K562 (cell line): ENCODE measurements at regions not wholly inside any gene's neighbourhood (a gene's known extent, or its start where the extent isn't known, plus 50 kb on each side); places are given as distances from the start of the nearest gene placed in this dataset.

ENCODE experiments used
- ATAC-seq: fragments of 200-7000 bp; cut with Tn5 transposase; 3 replicates; pipeline ENCODE4 v1.9.1; 2020; ENCODE audit warnings: moderate library complexity
- BruUV-seq: library from RNA; stranded (reverse); fragments of 400-500 nt; replicated peaks from 2 replicates; lab custom pipeline; 2021; lab: Mats Ljungman, UMichigan
- CTCF ChIA-PET: fragments of 300-600 bp; formaldehyde crosslinking; extraction: SDS; loops from one replicate; lab custom pipeline; 2021; ENCODE audit warnings: low intra/inter-chr PET ratio; lab: Yijun Ruan, JAX
- POLR2A ChIA-PET: fragments of 300-600, 350-650 bp; sonication (Branson Sonifier 250); formaldehyde crosslinking; extraction: SDS; loops from one replicate; lab custom pipeline; 2021; ENCODE audit warnings: antibody characterized with exemption, inconsistent platforms; lab: Yijun Ruan, JAX
- DNase-seq, 4 experiments: peaks; one replicate each; pipeline versions ENCODE4 v3.0.0 to v3.0.0-alpha.2; 2011 to 2018; ENCODE audit warnings: low spot score in 3 of 4, mixed read lengths in 3 of 4; ENCODE audit errors: extremely low read depth in 1 of 4
- FAIRE-seq: peaks from 2 replicates; lab custom pipeline; 2011; peaks lifted over from hg19 to GRCh38; lab: Jason Lieb, UNC
- H2AFZ ChIP-seq: 2 replicates; pipeline ENCODE4 v1.6.0; 2011; ENCODE audit warnings: low read depth, low read length, control low read depth, inconsistent platforms
- H3K27ac ChIP-seq: fragments of 200-600 bp; 3 replicates; pipeline ENCODE4 v1.8.0; 2011; ENCODE audit warnings: low read depth, mild to moderate bottlenecking, control low read depth, inconsistent platforms, low read length, moderate library complexity, mixed read lengths; ENCODE audit errors: extremely low read depth
- H3K27me3 ChIP-seq, 2 experiments: fragments of 300-600 bp in 1 of 2; 2 replicates in 1 of 2; 3 replicates in 1 of 2; pipeline versions ENCODE4 v1.6.0 to v1.8.0; 2011; ENCODE audit warnings: inconsistent platforms in 2 of 2, low read length in 2 of 2, mild to moderate bottlenecking in 1 of 2, mixed read lengths in 1 of 2, moderate library complexity in 1 of 2; ENCODE audit not compliant: control insufficient read depth in 2 of 2, insufficient read depth in 2 of 2
- H3K36me3 ChIP-seq: fragments of 300-600 bp; 3 replicates; pipeline ENCODE4 v1.8.0; 2011; ENCODE audit warnings: mild to moderate bottlenecking, low read length, inconsistent platforms; ENCODE audit not compliant: control insufficient read depth, insufficient read depth
- H3K4me1 ChIP-seq, 2 experiments: fragments of 200-600 bp in 1 of 2; replicated peaks in 1 of 2; 2 replicates in 1 of 2; 3 replicates in 1 of 2; pipeline versions ENCODE4 v1.5.1 to v1.8.0; 2011; ENCODE audit warnings: inconsistent platforms in 2 of 2, low read length in 2 of 2, mild to moderate bottlenecking in 1 of 2, mixed read lengths in 1 of 2, moderate library complexity in 1 of 2; ENCODE audit not compliant: control insufficient read depth in 2 of 2, insufficient read depth in 2 of 2
- H3K4me2 ChIP-seq: 2 replicates; pipeline ENCODE4 v1.6.1; 2011; ENCODE audit warnings: low read length, control low read depth, inconsistent platforms, mixed read lengths; ENCODE audit not compliant: insufficient read depth
- H3K4me3 ChIP-seq: fragments of 200-600 bp; sonication (generic), shearing (Covaris generic); 2 replicates; pipeline ENCODE4 v1.5.1; 2016; ENCODE audit warnings: control low read depth, inconsistent platforms
- H3K79me2 ChIP-seq: fragments of 200-600 bp; 3 replicates; pipeline ENCODE4 v1.8.0; 2011; ENCODE audit warnings: low read length, inconsistent platforms; ENCODE audit not compliant: control insufficient read depth, insufficient read depth
- H3K9ac ChIP-seq, 2 experiments: 2 replicates each; pipeline versions ENCODE4 v1.6.0 to v1.6.1; 2011; ENCODE audit warnings: low read depth in 2 of 2, low read length in 2 of 2, control low read depth in 1 of 2, inconsistent platforms in 1 of 2, mild to moderate bottlenecking in 1 of 2, mixed read lengths in 1 of 2; ENCODE audit not compliant: insufficient read depth in 1 of 2
- H3K9me1 ChIP-seq: one replicate; pipeline ENCODE4 v1.6.0; 2011; ENCODE audit warnings: inconsistent platforms, mild to moderate bottlenecking, low read length, moderate library complexity; ENCODE audit not compliant: control insufficient read depth, insufficient read depth
- H3K9me3 ChIP-seq: replicated peaks from 2 replicates; pipeline ENCODE4 v1.5.1; 2011; ENCODE audit warnings: low read depth, low read length, inconsistent platforms; ENCODE audit not compliant: control insufficient read depth, insufficient read depth
- H4K20me1 ChIP-seq: replicated peaks from 2 replicates; pipeline ENCODE4 v1.6.1; 2011; ENCODE audit warnings: low read length, inconsistent platforms, mixed read lengths; ENCODE audit not compliant: control insufficient read depth, insufficient read depth
- DPF2 ChIP-seq: fragments of 450-650 bp; IDR thresholded peaks from 2 replicates; pipeline ENCODE4 v1.6.1; 2016
- E2F6 ChIP-seq, 2 experiments: IDR thresholded peaks; 2 replicates each; pipeline ENCODE4 v1.6.1; 2011; ENCODE audit warnings: borderline replicate concordance in 1 of 2, control low read depth in 1 of 2, low read depth in 1 of 2, low read length in 1 of 2, mild to moderate bottlenecking in 1 of 2, mixed read lengths in 1 of 2, moderate library complexity in 1 of 2; ENCODE audit not compliant: insufficient read depth in 1 of 2, insufficient read length in 1 of 2, poor library complexity in 1 of 2, severe bottlenecking in 1 of 2; ENCODE audit errors: extremely low read depth in 1 of 2
- ETV6 ChIP-seq, 3 experiments: fragments of 150-350 bp in 1 of 3; sonication (generic) in 1 of 3; formaldehyde crosslinking in 1 of 3; IDR thresholded peaks; 2 replicates each; pipeline versions ENCODE4 v1.6.1 to v1.8.0; 2014 to 2022; ENCODE audit warnings: borderline replicate concordance in 2 of 3, low read depth in 2 of 3, antibody characterized with exemption in 1 of 3, low read length in 1 of 3, mild to moderate bottlenecking in 1 of 3, missing genetic modification reagents in 1 of 3
- FIP1L1 ChIP-seq: fragments of 200-400 bp; formaldehyde crosslinking; IDR thresholded peaks from 2 replicates; pipeline ENCODE4 v1.6.1; 2018; ENCODE audit warnings: mild to moderate bottlenecking, low read depth, low read length; ENCODE audit not compliant: poor library complexity, severe bottlenecking
- GTF2E2 ChIP-seq: fragments of 200-800 bp; sonication (Bioruptor generic); IDR thresholded peaks from 2 replicates; pipeline ENCODE4 v1.6.1; 2016; ENCODE audit warnings: missing genetic modification characterization, missing compliant biosample characterization
- HDGF ChIP-seq: fragments of 450-650 bp; IDR thresholded peaks from 2 replicates; pipeline ENCODE4 v1.6.1; 2016
- HMG20A ChIP-seq: fragments of 450-650 bp; formaldehyde crosslinking; conservative IDR thresholded peaks from 2 replicates; pipeline ENCODE4 v1.4.0; 2020; ENCODE audit warnings: mild to moderate bottlenecking, mixed read lengths
- NFIX ChIP-seq: fragments of 250-450 bp; sonication (Bioruptor Pico); IDR thresholded peaks from 2 replicates; pipeline ENCODE4 v1.4.0; 2020; ENCODE audit warnings: low read depth, mild to moderate bottlenecking, moderate library complexity
- PHB2 ChIP-seq: fragments of 450-650 bp; IDR thresholded peaks from 2 replicates; pipeline ENCODE4 v1.6.1; 2017; ENCODE audit warnings: low read depth
- RBM34 ChIP-seq: fragments of 200-400 bp; formaldehyde crosslinking; IDR thresholded peaks from 2 replicates; pipeline ENCODE4 v1.6.1; 2018; ENCODE audit warnings: low read length, borderline replicate concordance; ENCODE audit not compliant: insufficient read depth
- SMAD1 ChIP-seq: fragments of 150-350 bp; IDR thresholded peaks from 2 replicates; pipeline ENCODE4 v1.6.1; 2014; ENCODE audit warnings: low read length, low read depth; ENCODE audit not compliant: partially characterized antibody
- ZBED1 ChIP-seq: IDR thresholded peaks from 2 replicates; pipeline ENCODE4 v1.6.1; 2014
- ZBTB5 ChIP-seq: fragments of 450-650 bp; IDR thresholded peaks from 2 replicates; pipeline ENCODE4 v1.6.1; 2017; ENCODE audit warnings: antibody characterized with exemption
- ZNF431 ChIP-seq: sonication (generic); formaldehyde crosslinking; IDR thresholded peaks from 2 replicates; pipeline ENCODE4 v1.8.0; 2022; ENCODE audit warnings: mild to moderate bottlenecking, missing genetic modification reagents
- ZNF584 ChIP-seq: fragments of 200-800 bp; sonication (Bioruptor generic); IDR thresholded peaks from 2 replicates; pipeline ENCODE4 v1.6.1; 2016; ENCODE audit warnings: low read depth, mild to moderate bottlenecking, missing genetic modification characterization, missing compliant biosample characterization
- ZNF717 ChIP-seq: fragments of 250-450 bp; sonication (Bioruptor Pico); IDR thresholded peaks from 2 replicates; pipeline ENCODE4 v1.5.0; 2021
- WGBS: fragments of 100-300 bp; shearing (Covaris generic); methylation state at CpG from one replicate; pipeline ENCODE4 v1.1.6; 2016; ENCODE audit warnings: low coverage, mixed read lengths; ENCODE audit not compliant: insufficient coverage; ENCODE audit errors: missing lambda C conversion rate; 5-methylcytosine and 5-hydroxymethylcytosine counted together
- in situ Hi-C: fragments of 300-500 bp; cut with MboI; formaldehyde crosslinking; loops from 4 replicates; pipeline ENCODE4 v1.15.0; 2018; ENCODE audit warnings: inconsistent platforms, mixed read lengths
- intact Hi-C: fragments of 100-400 bp; cut with micrococcal nuclease; formaldehyde crosslinking; loops from 2 replicates; pipeline ENCODE4 v1.14.2; 2022

GRCh38 chr4:57446266-57446665 is 336.1 kb upstream of the IGFBP7 start:
- no peak overlapping the region for H3K27ac ChIP-seq
- TF ChIP-seq DPF2, result no peak
- no peak for TF ChIP-seq NFIX (CRISPR knock-in tag)
- no peak for TF ChIP-seq GTF2E2 (tag)
- no peak for TF ChIP-seq SMAD1
- TF ChIP-seq HMG20A (CRISPR knock-in tag), result no peak
- no peak for TF ChIP-seq PHB2
- TF ChIP-seq ZBED1, result no peak
- no peak for TF ChIP-seq ZNF431
- TF ChIP-seq, all 486 proteins: peak for 0
- H3K27me3 ChIP-seq, result no peaks in the 10 kb centered on the region
- FAIRE-seq, result no peak
- no peaks in the 10 kb centered on the region for H3K36me3 ChIP-seq
- intact Hi-C loops, result no loop called here
- H3K4me2 ChIP-seq, result no peak overlapping the region
- no peak overlapping the region for H3K4me3 ChIP-seq
- no peaks in the 10 kb centered on the region for H4K20me1 ChIP-seq
- DNase-seq, result no peak
- no peak overlapping the region for H2AFZ ChIP-seq
- POLR2A ChIA-PET, result no interaction called here
- no peaks in the 10 kb centered on the region for H3K9me1 ChIP-seq
- H3K9me3 ChIP-seq, result no peaks in the 10 kb centered on the region
- ATAC-seq, result no peak
- CTCF ChIA-PET, result no interaction called here
- BruUV-seq, result no TSS peak
- in situ Hi-C loops, result no loop called here
- no peak overlapping the region for H3K9ac ChIP-seq
- H3K4me1 ChIP-seq, result no peaks in the 10 kb centered on the region
- no peaks in the 10 kb centered on the region for H3K79me2 ChIP-seq
- whole genome bisulfite sequencing, result 0% methylated on average over 3 of the region's 3 CpGs

GRCh38 chr4:57445686-57446085 is 335.5 kb upstream of the IGFBP7 start:
- no TSS peak for BruUV-seq
- no peaks in the 10 kb centered on the region for H3K4me1 ChIP-seq
- intact Hi-C loops, result no loop called here
- in situ Hi-C loops, result no loop called here
- FAIRE-seq, result no peak
- H3K36me3 ChIP-seq, result no peaks in the 10 kb centered on the region
- H3K4me3 ChIP-seq, result no peak overlapping the region
- no peak overlapping the region for H3K27ac ChIP-seq
- no peaks in the 10 kb centered on the region for H3K27me3 ChIP-seq
- no peaks in the 10 kb centered on the region for H3K9me3 ChIP-seq
- no peaks in the 10 kb centered on the region for H3K79me2 ChIP-seq
- no peak overlapping the region for H3K4me2 ChIP-seq
- no peaks in the 10 kb centered on the region for H4K20me1 ChIP-seq
- POLR2A ChIA-PET, result no interaction called here
- no peak overlapping the region for H3K9ac ChIP-seq
- CTCF ChIA-PET, result no interaction called here
- no peak for DNase-seq
- H3K9me1 ChIP-seq, result no peaks in the 10 kb centered on the region
- no peak for ATAC-seq
- H2AFZ ChIP-seq, result no peak overlapping the region
- TF ChIP-seq E2F6 (IDR thresholded peaks at IDR 0.05; ENCODE audit: borderline replicate concordance in 1 of 2, extremely low read depth in 1 of 2, insufficient read depth in 1 of 2, insufficient read length in 1 of 2, low read depth in 1 of 2, low read length in 1 of 2, poor library complexity in 1 of 2, severe bottlenecking in 1 of 2), result no peak
- TF ChIP-seq ZBTB5, result no peak
- no peak for TF ChIP-seq ZNF584 (CRISPR knock-in tag)
- TF ChIP-seq FIP1L1, result no peak
- no peak for TF ChIP-seq ZNF717 (CRISPR knock-in tag)
- no peak for TF ChIP-seq ETV6 (IDR thresholded peaks at IDR 0.05; ENCODE audit: borderline replicate concordance in 1 of 2, low read depth in 2 of 2, low read length in 1 of 2)
- no peak for TF ChIP-seq ETV6 (CRISPR knock-in tag; IDR thresholded peaks at IDR 0.05; ENCODE audit: borderline replicate concordance)
- no peak for TF ChIP-seq HDGF
- no peak for TF ChIP-seq RBM34
